ENCODE measurements at regions not wholly inside any gene's neighbourhood (a gene's known extent, or its start where the extent isn't known, plus 50 kb on each side); places are given as distances from the start of the nearest gene placed in this dataset.
"Not testable (repeated sequence)": the region's sequence is repeated elsewhere in the genome, so short reads cannot be mapped to it uniquely, and the experiment has no call there.

- not testable (repeated sequence) for DNase-seq (ENCODE audit: extremely low spot score, unreplicated experiment); H3K27ac Mint-ChIP-seq (ENCODE audit: unreplicated experiment); H3K4me1 Mint-ChIP-seq (ENCODE audit: unreplicated experiment); H3K9me3 Mint-ChIP-seq (ENCODE audit: unreplicated experiment); H3K27me3 Mint-ChIP-seq (ENCODE audit: unreplicated experiment); H3K36me3 Mint-ChIP-seq (ENCODE audit: unreplicated experiment); H3K4me3 Mint-ChIP-seq (ENCODE audit: unreplicated experiment)
Measured at GRCh38 chrX:89973248-89973647, 51.5 kb downstream of the TGIF2LX start.

GRCh38 chrX:90012395-90012794 lies 90.7 kb downstream of the TGIF2LX start:
- no peak for DNase-seq (ENCODE audit: extremely low spot score, unreplicated experiment)
- Mint-ChIP-seq H3K9me3 (ENCODE audit: unreplicated experiment) (peaks cover 40% of the 10 kb centered on the region), H3K4me3 (ENCODE audit: unreplicated experiment) (no peak overlapping the region), H3K27ac (ENCODE audit: unreplicated experiment) (no peak overlapping the region), H3K27me3 (ENCODE audit: unreplicated experiment) (no peaks in the 10 kb centered on the region), H3K36me3 (ENCODE audit: unreplicated experiment) (no peaks in the 10 kb centered on the region), H3K4me1 (ENCODE audit: unreplicated experiment) (no peaks in the 10 kb centered on the region)
- TF ChIP-seq CTCF (IDR thresholded peaks at IDR 0.05): no peak

GRCh38 chrX:90026730-90027129 lies 105.0 kb downstream of the TGIF2LX start:
- H3K27ac Mint-ChIP-seq (ENCODE audit: unreplicated experiment): no peak overlapping the region
- no peak overlapping the region for H3K4me3 Mint-ChIP-seq (ENCODE audit: unreplicated experiment)
- no peaks in the 10 kb centered on the region for H3K4me1 Mint-ChIP-seq (ENCODE audit: unreplicated experiment)
- no peak for TF ChIP-seq CTCF (IDR thresholded peaks at IDR 0.05)
- DNase-seq (ENCODE audit: extremely low spot score, unreplicated experiment): no peak
- no peaks in the 10 kb centered on the region for H3K36me3 Mint-ChIP-seq (ENCODE audit: unreplicated experiment)
- no peaks in the 10 kb centered on the region for H3K27me3 Mint-ChIP-seq (ENCODE audit: unreplicated experiment)
- peaks cover 42% of the 10 kb centered on the region for H3K9me3 Mint-ChIP-seq (ENCODE audit: unreplicated experiment)

GRCh38 chrX:90040807-90041206 lies 119.1 kb downstream of the TGIF2LX start:
- H3K27me3 Mint-ChIP-seq (ENCODE audit: unreplicated experiment): no peaks in the 10 kb centered on the region
- TF ChIP-seq CTCF (IDR thresholded peaks at IDR 0.05): no peak
- no peaks in the 10 kb centered on the region for H3K4me1 Mint-ChIP-seq (ENCODE audit: unreplicated experiment)
- peak; percentile 75 for DNase-seq (ENCODE audit: extremely low spot score, unreplicated experiment)
- peaks cover 50% of the 10 kb centered on the region for H3K9me3 Mint-ChIP-seq (ENCODE audit: unreplicated experiment)
- no peak overlapping the region for H3K4me3 Mint-ChIP-seq (ENCODE audit: unreplicated experiment)
- H3K36me3 Mint-ChIP-seq (ENCODE audit: unreplicated experiment): no peaks in the 10 kb centered on the region
- no peak overlapping the region for H3K27ac Mint-ChIP-seq (ENCODE audit: unreplicated experiment)

Measured in osteocyte (in vitro differentiated cells).